ENCODE measurements at regions not wholly inside any gene's neighbourhood (a gene's known extent, or its start where the extent isn't known, plus 50 kb on each side); places are given as distances from the start of the nearest gene placed in this dataset.

DNA sequence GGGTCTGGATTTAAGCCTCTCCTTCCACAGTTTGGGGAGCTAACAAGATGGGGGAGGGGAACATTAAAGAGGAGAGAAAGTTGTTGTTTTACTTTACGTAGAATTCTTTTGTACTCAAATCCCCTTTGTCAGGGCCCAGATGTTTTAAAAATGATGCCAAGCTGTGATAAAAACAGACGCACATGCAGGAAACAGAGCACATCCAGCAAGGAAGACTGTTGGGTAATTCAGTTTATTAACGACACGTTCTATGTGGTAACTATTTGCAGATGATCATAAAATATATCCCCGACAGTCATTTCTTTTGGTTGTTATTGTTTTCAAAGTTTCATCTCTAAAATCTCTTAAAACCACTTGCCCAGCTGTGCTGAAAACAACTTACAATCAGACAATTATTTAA is 307.0 kb upstream of the PRDM1 start:
- no peak for TF ChIP-seq CTCF (conservative IDR thresholded peaks at IDR 0.05; ENCODE audit: low read length)
- TF ChIP-seq EZH2phosphoT487 (IDR thresholded peaks at IDR 0.05; ENCODE audit: borderline replicate concordance, low read depth, low read length), result no peak

Measured in OCI-LY7 (cell line).